Activated gamma-delta T cell treated with Interleukin-2 at 50 U/mL for 16 hours (primary cell): ENCODE measurements at regions not wholly inside any gene's neighbourhood (a gene's known extent, or its start where the extent isn't known, plus 50 kb on each side); places are given as distances from the start of the nearest gene placed in this dataset.
"Not testable (repeated sequence)": the region's sequence is repeated elsewhere in the genome, so short reads cannot be mapped to it uniquely, and the experiment has no call there.

Experiments used
- DNase-seq: peaks from one replicate; pipeline ENCODE4 v3.0.0-alpha.2; 2020

DNA sequence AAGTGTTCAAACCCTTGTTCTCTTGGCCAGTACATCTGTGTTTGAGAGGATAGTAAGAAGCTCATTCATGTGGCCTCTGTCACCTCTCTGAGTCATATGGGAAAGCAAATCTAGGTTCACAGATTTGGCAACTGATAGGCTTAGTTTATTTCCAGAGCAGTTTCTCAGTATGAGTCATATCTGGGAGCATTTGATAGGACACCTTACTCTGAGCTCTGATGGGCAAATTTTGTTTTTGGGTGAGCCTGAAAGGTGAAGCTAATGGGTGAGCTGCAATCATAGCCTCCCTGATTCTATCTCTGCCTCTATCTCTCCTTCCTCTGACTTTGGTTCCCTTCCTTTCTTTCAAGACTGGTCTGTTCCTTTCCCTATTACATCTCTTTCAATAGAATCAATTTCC, 134.4 kb downstream of the S1PR1 start:
- no peak for DNase-seq

DNA sequence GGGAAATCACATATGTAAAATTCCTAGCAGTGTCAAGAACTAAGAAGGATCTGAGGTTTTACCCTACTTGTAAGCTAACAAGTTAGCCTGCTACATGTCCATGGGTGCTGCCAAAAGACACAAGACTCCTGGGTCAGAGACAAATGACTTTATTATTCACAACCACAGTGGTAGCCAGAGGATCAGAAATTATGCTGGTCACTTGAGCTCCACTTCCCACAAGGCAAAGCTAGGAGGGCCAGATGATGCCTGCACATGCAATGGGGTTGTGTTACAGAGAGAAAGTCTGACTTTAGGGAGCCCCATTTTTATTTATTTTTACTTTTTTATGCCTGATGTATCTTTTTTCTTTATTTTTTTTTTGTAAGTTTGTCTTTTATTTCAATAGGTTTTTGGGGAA, 136.8 kb downstream of the S1PR1 start:
- DNase-seq = no peak

DNA sequence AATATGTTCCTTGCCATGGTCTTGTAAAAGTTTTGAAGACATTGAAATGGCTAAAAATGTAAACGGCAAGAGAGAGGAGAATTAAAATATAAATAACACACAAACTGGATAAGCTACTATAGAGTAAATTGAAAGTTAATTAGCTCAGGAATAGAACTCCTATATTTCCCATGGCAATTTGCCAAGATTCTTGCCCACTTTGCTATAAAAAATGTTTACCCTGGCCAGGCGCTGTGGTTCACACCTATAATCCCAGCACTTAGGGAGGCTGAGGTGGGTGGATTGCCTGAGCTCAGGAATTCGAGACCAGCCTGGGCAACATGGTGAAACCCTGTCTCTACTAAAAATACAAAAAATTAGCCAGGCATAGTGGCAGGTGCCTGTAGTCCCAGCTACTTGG, 138.6 kb downstream of the S1PR1 start:
- DNase-seq = not testable (repeated sequence)

DNA sequence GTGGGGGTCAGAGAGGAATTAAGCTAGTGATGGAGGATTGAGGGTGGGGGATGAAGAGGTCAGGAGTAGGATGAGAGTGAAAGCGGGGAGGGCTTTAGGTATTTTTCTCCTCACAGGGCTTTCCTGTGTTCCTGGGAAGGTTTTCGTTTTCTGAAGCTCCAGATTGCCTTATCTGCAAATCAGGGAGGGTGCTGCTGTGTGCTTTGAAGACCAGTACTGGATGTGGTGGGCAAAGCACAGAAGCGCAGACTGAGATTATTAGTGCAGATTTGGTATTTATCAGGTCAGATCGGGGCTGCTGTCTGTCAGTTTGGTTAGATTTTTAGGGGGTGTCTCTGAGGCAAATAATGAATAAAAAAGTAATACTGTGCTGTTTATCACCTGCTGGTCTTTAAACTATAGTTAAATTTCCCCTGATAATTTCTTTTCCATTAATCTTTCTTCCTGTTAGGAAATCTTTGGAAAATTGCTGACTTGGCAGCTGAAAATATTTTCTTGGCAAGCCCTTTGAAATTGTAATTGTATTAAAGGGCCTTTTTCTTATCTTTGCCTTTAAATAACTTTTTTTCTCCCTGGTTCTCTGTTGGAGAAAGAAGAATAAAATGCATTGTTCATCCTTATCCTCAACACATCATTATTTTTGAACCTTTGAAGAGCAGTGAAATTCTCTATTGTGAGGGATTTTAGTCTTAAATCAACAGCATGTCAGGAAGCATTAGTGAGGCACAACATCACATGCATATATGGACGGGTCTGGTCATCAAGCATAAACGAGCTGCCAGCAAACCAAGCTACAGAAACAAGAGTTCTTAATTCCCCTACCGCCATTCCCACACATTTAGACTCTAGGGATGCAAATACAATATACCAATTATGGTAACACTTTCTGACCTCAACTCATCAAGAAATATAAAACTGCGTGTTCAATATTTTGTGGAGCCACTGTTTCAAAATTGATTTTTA, 139.6 kb downstream of the S1PR1 start:
- no peak for DNase-seq

DNA sequence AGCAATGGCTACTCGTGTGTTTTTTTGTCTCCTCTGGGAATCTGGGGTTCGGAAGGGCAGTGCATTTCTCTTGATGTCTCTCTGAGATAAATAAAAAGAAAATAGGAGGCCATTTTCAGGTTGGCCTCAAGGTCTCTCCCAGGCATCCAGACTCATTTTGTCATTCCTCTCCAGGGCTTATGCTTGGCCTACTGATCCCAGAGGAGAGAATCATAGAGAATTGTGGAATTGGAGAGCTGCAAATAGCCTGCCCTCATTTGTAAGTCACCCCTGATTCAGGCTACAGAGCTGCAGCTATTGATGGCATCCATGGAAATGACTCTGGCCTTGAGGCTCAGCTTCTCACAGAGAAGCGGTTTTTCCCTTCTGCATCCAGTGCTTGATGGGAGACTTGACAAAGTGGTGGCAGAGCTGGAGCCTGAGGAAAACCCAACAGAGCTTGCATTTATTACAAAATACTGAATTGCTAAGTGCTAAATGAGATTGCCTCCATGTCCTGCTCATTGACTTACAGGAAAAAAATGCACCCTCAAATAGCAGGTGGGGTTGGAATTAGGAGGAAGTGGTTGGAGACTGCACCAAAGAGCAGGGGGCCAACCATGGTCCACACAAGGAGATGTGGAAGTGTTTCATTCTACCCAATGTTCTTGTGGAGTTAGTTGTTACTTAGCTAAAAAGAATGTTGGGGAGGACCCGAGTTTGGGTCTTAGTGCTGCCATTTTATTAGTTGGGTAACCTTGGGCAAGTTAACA, 140.4 kb downstream of the S1PR1 start:
- DNase-seq = no peak

DNA sequence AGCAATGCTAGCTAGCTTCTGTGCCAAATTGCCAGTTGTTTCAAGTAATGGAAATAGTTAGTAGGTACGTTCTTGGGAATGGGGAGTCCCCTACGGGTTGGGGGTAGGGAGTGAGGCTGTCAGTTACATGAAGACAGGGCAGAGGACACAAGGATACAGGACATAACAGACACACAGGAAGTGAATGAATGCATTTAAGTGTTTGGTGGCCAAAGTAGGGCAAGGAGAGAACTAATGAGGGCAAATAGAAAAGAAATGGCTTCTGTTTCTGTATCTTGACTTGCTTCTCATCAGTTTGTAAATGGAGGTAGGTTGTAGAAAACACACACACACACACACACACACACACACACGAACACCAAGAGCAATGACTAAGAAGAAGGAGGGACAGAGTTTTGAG, 142.2 kb downstream of the S1PR1 start:
- DNase-seq = no peak

DNA sequence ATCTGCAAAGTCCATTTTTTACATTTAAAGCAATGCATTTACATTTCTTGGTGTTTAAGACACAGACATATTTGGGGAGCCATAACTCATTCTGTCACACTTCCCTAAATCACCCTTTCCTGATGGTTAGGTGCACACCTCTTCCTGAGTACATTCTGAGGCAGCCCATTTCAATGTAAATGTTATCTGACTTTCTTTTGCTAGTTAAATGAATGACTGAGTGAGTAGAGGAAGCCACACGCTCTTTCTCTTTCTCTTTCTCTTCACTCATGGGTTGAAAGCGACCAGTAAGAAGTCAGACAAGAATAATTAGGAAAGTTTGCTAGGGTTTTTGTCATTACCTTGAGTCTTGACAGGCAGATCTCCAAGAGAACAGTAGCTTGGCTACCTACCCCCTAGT, 143.1 kb downstream of the S1PR1 start:
- DNase-seq = no peak

DNA sequence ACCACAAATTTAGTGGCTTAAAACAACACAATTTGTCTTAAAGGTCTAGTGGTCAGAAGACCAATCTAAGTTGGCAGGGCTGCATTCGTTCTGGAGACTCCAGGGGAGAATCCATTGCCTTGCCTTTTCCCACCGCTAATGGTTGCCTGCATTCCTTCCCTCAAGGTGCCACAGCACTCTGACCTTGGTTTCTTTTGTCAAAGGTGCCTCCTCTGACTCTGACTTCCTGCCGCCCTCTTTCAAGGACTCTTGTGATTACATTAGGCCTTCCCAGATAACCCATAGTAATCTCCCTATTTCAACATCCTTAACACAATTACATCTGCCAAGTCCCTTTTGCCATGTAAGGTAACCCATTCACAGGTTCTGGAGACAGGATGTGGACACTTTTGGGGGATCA, 145.3 kb downstream of the S1PR1 start:
- no peak for DNase-seq

DNA sequence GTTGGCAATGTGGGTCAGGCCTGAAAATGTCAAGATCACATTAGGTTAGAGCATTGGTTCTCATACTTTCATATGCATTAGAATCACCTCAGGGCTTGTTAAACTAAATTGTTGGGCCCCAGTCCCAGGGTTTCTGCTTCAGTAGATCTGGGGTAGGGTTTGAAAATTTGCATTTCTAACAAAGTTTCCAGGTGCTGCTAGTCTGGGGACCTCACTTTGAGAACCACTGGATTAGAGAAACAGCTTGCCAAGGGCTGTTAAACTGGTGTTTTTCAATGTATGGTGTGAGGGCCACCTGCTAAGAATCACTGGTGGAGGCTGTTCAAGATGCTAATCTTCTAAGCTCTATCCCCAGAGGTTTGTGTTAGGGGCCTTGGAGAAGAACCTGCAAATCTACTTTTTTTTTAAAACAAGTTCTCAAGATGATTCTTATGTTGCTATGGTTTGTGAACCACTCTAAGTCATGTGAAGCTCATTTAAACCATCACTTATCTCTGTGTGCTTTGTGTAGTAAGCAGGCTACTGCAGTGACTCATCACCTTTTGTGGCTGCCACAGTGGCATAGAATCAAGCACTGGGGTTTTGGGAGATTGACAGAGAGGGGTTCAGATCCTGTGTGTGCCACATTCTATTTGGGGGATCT, 152.2 kb downstream of the S1PR1 start:
- peak; percentile 6 for DNase-seq

DNA sequence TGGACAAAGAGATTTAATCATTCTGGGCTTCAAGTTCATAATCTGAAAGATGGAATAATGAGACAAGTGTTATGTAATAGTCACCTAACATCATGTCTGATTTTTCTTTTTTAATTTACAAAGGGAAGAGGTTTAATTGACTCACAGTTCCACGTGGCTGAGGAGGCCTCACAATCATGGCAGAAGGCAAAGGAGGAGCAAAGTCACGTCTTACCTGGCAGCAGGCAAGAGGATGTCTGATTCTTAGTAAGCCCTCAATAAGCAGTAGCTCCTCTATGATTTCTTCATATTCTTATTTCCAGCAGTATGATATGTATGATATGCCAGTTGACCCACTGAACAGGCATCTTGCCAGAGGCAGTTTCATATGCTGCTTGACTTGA, 152.7 kb downstream of the S1PR1 start:
- no peak for DNase-seq

DNA sequence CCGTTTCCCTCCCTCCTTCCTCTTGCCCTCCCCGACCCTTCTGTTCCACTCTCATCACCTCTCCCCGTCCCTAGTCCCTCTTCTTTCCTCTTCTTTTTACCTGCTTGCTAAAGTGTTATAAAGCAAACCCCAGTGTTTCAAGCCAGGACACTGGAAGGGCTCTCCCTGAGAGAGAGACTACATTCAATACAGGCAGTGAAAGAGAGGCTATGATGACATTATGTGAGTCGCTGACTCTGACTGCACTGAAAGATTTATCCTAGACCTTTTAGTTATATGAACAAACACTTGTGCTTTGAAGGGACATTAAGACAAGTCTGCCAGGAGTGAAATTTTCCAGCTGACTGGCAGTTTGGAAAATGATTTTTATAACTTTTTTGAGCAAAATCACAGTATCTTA, 155.7 kb downstream of the S1PR1 start:
- DNase-seq = no peak

DNA sequence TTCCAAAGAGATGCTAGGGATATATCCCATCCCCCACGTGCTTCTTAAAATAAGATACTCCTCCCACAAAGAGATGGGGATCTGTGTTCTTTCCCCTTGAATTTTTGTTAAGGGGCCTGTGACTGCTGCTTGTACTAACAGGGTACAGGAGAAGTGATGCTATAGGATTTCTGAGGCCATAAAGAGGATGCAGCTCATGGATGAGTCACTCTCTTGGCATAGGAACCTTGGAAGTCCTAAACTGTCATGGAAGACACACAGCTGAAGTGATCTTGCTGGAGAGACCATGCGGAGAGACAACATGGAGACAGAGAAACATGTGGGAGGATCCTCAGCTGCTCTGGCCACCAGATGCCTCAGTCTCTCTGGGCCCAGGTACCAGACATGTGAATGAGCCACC, 157.2 kb downstream of the S1PR1 start:
- DNase-seq = no peak

DNA sequence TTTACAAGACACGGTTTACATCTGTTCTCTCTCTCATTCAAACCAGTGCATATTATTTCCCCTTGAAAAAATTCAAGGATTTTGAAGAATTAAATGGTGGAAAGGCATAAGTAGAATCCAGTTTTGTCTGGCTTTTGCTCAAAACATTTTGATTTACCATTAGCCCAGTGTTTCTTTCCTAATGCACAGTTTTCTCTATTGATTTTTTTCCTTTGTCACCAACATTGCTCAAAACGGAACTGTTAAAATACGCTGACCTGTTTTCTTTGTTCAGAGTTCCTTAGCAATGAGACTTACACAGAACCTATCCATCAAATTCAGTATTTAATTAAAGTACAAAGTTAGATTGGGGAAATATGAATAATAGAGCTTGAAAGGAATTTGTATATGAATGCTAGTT, 162.4 kb downstream of the S1PR1 start:
- DNase-seq = no peak

DNA sequence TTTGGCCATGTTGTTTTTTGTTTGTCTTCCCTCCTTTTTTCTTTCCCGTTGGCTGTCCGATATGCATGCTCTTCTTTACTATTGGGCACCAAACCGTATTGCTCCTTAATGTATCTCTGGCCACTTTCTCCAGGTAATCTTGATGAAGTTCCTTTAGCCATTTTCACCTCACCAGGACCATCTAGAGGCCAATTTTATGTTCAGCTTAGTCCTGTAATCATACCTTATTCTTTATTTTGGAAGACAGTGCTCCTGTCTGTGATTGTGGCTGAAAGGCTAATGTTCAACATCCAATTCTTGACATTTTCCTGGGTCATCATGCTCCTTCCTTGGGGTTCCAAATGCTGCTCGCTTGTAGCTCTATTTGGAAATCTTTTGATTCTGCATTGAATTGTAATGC, 169.5 kb downstream of the S1PR1 start:
- no peak for DNase-seq

DNA sequence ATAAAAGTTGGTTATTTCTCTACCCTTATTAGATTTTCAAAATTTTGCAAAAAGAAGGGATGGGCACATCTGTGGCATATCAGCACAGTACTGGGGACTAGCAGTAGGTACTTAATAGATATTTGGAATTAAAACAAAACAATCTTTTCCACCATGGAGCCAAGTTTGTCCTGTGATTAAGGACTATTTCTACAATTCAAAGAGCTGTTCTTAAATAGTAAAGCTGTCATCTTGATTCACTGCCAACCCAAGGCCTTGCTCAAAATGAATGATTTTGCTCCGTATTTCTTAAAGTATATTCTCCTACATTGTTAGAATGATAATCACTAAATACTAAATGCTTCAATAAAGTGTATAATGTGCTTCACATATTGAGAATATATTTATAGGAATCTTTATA, 169.9 kb downstream of the S1PR1 start:
- no peak for DNase-seq

DNA sequence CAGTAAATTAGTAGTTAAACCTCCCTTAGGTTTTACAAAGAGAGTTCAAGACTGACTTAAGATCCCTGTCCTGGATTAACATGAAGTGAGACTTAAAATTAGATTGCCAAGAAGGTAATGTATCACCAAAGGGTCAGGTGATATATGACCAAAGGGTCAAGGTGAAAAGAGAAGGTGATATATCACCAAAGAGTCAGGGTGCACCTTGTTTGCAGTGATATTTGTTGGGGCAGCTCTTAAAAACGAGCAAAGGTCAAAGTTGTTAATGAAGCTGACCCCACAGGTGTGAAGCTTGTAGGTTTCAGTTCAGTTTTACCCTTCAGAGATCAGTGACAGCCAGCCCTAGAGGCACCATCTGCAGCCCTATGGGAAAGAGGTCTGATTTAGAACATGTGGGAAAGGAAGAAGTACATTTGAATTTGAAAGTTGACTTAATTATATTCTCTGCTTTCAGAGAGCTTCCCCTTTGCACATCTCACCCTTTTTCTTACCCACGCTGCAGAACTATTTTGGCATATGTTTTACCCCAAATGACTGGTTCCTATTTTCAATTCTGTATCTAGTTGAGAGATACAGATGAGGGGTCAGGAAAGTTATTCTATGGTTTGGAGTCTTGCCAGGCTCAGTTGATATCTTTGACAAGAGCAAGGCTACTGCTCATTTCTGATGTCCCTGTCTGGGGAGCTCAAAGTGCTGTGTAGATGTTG, 170.8 kb downstream of the S1PR1 start:
- no peak for DNase-seq

DNA sequence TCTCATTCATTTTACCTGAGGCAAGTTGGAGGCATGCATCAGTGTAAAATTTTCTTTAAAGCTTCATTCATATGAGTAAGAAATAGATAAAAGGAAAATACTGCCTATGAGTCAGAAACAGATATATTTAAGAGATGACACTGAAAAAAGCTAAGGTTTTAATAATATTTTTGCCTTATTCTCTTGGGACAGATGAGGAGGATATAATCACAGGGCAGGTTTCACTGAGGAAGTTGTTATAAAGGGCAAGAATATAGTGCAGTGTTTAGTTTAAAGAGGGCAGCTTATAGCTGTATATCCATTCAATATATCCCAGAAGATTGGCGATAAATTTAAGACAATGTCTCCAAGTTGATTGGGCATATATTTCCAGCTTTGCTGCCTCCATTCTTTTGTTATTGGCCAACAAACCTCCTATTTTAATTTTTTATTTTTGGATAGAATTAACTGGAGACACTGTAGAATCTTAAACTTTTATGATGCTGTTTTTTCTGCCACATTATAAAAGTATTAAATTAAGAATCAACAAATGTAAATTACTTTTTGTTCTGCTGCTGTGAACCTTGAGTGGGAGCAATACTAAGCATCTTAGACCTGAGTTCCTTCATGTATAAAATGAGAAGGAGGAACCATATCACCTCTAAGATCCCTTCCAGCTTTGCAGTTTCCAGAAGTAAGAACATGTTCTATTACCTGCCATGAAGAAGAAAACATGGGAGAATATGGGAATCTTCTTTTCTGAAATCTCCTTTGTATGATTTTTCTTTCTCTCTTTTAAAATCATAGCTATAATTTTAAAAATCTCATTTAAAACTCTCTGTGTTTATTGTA, 171.6 kb downstream of the S1PR1 start:
- DNase-seq = no peak

DNA sequence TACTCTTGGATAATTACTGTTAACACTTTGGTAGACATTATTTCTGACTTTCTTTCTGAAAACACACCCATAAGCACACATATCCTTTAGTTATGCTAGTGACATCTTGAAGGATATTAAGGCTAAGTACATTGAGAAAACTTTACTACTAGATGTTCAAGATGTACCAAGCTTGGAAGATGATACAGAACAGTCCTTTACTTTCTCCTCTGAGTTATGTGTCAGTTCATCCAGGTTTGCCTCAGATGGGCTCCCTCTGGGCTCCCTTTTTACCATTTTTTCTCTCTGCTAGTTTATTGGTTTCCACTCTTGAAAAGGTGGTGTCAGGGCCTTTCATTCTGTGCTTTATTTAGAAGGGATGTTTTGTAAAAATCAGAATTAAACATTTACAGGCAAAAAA, 172.3 kb downstream of the S1PR1 start:
- no peak for DNase-seq

DNA sequence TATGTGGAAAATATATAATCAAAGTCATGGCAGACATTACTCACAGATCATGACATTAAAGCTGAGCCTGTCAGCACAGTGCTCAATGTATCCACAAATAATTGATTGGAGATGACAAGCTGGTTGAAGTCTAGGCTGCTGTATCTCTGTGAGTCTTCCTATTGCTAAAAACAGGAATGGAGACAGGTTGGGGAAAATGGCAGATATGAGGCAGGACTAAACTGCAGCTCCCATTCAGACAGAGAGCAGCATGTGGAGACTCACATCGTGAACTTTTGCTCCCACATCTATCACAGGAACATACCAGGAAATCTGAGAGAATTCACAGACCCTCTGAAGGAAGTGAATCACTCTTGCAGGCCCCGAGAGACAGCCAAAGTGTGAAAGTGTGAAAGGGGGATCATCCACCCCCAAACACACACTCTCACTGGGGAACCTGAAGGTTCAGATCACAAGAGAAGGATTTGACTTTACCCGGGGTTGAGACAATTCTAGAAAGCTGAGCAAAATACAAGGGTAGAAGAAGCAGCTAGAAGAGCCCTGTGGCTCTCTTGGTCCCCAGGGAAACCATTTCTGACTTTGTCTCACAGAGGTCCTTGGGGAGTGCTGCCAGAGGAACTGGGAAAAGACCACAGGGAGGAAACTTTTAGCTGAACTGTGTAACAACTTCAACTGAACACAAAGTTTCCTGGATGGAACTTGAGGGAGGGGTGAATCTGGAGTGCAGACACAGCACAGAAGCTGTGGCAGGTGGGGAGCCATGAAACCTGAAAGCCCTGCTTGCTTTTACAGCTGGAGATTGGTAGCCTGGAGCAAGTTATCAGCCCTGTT, 173.4 kb downstream of the S1PR1 start:
- no peak for DNase-seq

DNA sequence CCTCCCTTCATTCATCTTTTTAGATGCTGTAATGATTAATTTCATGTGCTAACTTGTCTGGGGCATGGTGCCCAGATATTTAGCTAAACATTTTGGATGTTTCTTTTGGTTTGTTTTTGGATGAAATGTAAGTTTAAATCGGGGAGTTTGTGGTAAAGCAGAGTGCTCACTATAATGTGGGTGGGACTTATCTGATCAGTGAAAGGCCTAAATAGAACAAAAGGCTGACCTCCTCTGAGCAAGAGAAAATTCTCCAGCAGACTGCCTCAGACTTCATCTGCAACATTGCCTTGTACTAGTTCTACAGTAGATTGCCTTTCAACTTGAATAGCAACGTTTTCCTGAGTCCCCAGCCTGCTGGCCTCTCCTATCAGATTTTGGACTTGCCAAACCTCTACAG, 183.6 kb downstream of the S1PR1 start:
- DNase-seq = no peak

DNA sequence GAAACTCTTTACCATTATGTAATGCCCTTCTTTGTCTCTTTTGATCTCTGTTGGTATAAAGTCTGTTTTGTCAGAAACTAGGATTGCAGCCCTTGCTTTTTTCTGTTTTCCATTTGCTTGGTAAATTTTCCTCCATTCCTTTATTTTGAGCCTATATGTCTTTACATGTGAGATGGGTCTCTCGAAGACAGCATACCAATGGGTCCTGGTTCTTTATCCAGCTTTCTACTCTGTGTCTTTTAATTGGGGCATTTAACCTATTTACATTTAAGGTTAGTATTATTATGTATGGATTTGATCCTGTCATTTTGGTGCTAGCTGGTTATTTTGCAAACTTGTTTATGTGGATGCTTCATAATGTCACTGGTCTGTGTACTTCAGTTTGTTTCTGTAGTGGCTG, 191.3 kb downstream of the S1PR1 start:
- DNase-seq = not testable (repeated sequence)
